A204.1 (cell line): ENCODE measurements at regions not wholly inside any gene's neighbourhood (a gene's known extent, or its start where the extent isn't known, plus 50 kb on each side); places are given as distances from the start of the nearest gene placed in this dataset.
"Not testable (repeated sequence)": the region's sequence is repeated elsewhere in the genome, so short reads cannot be mapped to it uniquely, and the experiment has no call there.

Experiments
- FAIRE-seq: peaks from 2 replicates; lab custom pipeline; 2012; peaks lifted over from hg19 to GRCh38; lab: Jason Lieb, UNC

DNA sequence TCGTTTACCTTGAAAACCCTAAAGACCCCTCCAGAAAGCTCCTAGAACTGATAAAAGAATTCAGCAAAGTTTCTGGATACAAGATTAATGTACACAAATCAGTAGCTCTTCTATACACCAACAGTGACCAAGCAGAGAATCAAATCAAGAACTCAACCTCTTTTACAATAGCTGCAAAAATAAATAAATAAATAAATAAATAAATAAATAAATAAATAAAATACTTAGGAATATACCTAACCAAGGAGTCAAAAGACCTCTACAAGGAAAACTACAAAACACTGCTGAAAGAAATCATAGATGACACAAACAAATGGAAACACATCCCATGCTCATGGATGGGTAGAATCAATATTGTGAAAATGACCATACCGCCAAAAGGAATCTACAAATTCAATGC, 186.8 kb upstream of the EOLA2 start:
- FAIRE-seq = not testable (repeated sequence)

DNA sequence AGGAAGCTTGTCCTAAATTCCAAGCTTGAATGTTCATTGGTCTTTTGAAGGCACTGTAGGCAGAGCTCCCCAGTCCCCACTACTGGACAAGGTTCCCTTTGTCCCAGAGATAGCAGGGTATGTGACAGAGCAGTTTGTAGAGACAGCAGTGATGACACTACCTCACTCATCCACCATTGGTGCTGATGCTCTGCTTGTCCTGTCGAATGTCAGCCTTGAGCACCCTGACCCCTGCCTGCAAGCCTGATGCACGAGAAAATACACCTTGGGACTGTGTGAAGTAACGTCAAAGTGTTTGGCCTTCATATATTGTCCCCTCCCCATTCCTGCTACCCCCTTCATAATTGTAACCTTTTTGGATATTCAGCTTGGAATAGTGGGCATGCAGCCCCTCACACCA, 188.9 kb upstream of the EOLA2 start:
- FAIRE-seq = no peak

- no peak for FAIRE-seq
These were observed 205.6 kb upstream of the EOLA2 start for GRCh38 chrX:150143721-150144440.

DNA sequence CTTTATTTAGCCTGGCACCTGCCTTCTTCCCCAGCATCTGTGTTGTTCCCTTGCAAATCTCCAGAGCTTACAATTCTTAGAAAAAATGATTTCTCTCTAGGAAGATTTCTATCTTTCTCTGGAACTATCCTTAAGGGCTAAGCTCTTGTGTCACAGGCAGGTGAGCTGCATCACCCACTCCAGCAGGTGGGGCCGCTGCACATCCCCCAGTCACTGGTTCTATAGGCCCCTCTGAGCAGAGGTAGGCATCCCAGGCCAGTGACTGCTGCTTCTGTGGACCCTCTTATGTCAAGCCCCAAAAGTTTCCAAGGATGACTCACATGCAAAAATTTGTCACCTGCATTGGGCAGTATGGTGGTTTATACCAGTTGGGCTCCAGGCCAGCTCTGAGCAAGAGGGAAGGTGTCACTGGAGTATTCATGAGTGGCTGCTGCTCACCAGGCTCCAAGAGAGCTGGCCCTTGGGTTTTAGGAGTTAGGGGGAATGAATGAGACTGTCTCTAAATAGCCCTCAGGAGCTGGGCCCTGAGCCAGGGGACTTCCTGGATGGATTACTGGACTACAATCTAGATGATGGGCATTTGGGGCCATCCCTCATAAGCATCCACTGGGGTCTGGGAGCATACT, 208.1 kb upstream of the EOLA2 start:
- no peak for FAIRE-seq

DNA sequence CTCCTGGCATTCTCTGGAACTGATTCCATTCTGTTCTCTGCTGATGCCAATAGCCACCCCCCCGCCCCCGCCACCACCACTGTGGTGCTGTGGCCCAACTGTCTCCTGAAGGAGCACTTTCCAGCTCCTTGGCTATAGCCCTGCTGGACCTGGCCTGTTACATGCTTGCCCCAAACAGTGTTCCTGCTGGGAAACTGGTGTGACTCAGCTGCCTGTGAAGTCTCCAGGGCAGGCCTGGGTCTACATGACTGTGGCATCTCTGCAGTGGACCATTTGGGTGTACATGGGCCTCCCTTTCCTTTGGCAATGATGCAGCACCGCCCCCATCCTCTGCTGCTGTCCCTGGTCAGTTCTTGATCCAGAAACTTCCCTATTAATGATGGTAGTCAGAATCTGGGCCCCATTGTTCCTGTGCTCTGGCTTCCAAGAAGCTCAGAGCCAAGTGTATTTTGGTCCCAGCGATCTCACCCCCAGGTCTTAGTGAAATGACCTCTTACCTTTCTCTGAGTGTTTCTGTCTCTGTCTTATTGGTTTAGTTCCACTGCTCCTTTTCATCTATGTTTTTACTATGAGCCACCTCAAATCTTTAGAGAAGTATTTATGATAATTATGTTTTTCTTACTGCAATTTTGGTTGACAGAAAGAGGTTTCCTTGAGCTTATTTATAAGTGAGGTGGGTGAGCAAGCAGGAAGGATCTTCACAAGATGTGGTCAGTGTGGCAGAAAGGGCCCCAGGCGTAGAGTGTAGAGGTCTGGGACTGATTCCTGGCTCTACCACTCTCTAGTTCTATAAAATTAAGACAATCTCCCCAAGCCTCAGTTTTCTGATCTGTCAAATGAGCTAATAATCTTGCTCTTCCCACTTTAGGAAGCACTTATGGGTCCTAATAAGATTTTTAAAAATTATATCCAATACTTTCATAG, 210.7 kb upstream of the EOLA2 start:
- no peak for FAIRE-seq

DNA sequence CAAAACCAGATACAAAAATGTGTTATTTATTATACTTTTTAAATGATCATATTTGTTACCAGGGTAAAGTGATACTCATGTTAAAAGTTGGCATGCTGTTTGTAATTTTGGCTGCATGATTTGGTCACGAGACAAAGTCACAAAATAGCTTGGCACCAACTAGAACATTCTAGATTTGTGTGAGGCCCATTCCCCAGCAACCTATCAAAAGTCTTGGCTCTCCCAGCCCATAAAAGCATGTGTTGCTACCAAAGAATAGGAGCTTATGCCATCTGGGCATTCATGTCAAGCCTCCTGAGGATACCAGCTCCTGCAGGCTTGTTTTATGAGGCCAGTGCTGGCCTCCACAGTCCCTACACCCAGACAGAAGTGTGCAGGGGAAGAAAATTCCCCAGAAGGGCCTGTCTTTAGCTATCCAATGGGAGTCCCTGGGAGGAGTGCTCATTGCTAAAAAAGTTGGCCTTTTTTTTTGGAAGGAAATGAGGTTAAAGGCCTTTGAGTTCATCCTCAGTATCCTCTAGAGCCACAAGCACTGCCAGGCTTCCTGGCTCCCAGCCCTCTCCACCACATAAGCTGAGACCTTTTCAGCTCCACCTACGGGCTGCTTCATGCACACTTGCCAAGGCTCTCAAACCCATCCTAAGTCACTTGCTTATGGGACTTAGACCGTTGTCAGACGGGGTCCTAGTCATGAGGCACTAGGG, 211.9 kb upstream of the EOLA2 start:
- no peak for FAIRE-seq

DNA sequence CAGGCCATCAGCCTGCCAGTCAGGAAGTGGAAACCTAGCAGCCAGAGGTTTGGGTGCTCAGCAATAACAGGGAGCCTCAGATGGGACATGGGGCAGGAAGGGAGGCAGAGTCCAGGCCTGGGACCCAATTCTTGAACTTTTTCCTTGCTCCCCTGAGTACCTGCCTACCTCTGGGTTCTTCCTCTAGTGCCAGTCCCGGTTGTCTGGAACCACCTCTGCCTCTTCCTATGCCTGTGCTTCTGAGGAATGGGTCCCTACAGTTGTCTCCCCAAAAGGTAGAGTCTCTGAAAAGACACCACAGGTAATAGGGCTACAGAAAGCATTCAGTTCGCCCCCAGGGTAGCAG, 212.4 kb upstream of the MAMLD1 start:
- FAIRE-seq = no peak

DNA sequence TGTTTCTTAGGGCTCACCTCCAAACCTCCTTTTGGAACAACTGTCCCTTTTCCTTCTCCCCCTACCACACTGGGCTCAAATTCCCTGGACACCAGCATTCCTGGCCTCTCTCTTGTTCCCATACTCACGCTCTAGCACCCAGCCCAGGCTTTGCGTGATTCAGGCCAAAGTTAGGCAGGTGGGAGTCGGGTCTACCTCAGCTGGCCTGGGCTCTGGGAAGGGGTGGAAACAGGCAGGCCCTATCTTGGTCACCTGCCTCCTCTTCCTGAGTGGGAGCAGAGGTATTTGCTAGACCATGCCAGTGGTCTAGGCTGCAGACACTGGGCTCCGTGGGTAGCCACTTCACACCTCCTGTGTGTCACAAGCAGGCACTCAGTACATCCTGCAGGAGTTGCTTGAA, 211.1 kb upstream of the MAMLD1 start:
- no peak for FAIRE-seq

GRCh38 chrX:150152546-150152945, 210.6 kb upstream of the MAMLD1 start:
- no peak for FAIRE-seq

GRCh38 chrX:150155436-150156035, 207.6 kb upstream of the MAMLD1 start:
- FAIRE-seq = no peak

GRCh38 chrX:150156615-150157014, 206.5 kb upstream of the MAMLD1 start:
- no peak for FAIRE-seq

DNA sequence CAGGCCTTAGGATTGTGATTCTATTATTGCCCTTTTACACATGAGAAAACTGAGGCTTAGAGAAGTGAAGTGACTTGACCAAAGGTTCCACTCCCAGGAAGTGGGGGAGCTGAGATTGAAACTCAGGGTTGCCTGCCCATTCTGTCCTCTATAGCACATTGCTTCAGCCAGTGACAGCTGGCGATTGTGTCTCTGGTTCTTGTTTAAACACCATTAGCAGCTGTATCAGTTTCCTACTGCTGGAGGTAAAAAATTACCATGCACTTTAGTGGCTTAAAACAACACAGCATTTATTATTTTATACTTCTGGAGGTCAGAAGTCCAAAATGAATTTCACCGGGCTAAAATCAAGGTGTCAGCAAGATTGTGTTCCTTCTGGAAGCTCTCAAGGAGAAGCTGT, 205.8 kb upstream of the MAMLD1 start:
- FAIRE-seq = no peak

GRCh38 chrX:150158554-150159332, 204.4 kb upstream of the MAMLD1 start:
- FAIRE-seq = no peak

DNA sequence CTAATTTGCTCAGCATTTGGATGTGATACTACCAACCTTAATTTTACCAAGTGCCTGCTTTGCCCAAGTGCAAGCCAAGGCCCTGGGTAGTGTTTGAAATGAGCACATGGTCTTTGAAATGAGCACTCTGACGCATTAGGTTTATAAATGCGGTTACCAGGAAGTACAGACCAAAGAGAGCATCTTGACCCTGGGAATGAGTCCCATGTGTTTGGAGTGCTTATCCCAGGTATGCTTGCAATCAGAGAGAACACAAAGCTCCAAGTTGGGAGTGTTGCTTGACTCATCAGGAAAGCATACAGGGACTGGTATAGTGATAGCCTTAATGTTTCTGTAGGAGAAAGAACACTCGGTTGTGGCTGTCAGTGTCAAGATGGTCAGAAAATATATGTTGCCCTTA, 203.6 kb upstream of the MAMLD1 start:
- FAIRE-seq = no peak

GRCh38 chrX:150160656-150161055, 202.5 kb upstream of the MAMLD1 start:
- FAIRE-seq = no peak

- FAIRE-seq = no peak
These were observed 201.9 kb upstream of the MAMLD1 start for GRCh38 chrX:150161193-150161592.

- FAIRE-seq = no peak
These were observed 201.0 kb upstream of the MAMLD1 start for GRCh38 chrX:150162141-150162540.

DNA sequence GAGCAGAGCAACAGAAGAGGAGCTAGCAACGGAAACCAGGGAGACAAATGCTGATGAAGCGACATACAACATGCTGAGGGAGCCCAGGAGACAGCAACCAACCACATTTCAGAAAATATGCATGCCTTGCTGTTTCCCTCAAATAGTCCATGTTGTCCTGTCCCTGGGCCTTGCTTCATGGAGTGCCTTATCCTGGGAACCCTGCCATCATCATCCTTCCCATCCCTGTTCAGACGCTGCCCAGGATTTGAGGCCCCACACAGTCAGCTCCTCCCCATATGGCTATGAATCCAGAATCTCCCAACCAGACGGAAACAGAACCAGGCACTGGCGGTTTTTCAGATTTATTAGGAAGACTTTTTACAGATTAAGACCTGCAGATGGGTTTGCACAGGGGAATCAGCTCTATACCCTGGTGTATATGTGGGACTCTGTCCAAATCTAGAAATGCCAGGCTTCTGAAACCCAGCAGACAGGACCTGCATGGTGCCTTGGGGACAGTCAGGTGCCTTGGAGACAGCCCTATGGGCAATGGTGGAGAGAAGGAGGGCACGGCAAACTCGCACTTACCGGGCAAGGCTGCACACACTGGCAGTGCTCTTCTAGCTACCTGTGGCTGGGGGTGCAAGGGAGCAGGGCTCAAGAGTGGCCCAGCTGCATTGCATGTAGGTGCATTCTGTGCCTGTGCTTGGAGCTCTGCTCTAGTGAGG, 199.7 kb upstream of the MAMLD1 start:
- FAIRE-seq = no peak

GRCh38 chrX:150163956-150164726, 199.0 kb upstream of the MAMLD1 start:
- FAIRE-seq = no peak
